ENCODE measurements at regions not wholly inside any gene's neighbourhood (a gene's known extent, or its start where the extent isn't known, plus 50 kb on each side); places are given as distances from the start of the nearest gene placed in this dataset.

GRCh38 chr11:35876786-35877185, 67.1 kb upstream of the LDLRAD3 start:
- DNase-seq: no peak
- intact Hi-C loops (cut with DNase I; ENCODE audit: low total_unique reads): no loop called here
- in situ Hi-C loops (cut with MboI; ENCODE audit: low pct_ligation_motif_present in 1 of 4, low pct_unique_long_range_greater_than_20kb in 1 of 4, low sequenced_read_pairs in 3 of 4): no loop called here
- H3K36me3 ChIP-seq: no peaks in the 10 kb centered on the region
- 80 to 83% methylated on average over 3 to 4 of the region's 4 CpGs for WGBS, 2 donors (ENCODE audit: low coverage in 1 of 2)
- no peaks in the 10 kb centered on the region for H3K9me3 ChIP-seq
- H3K27me3 ChIP-seq: no peaks in the 10 kb centered on the region
- no peak for TF ChIP-seq POLR2AphosphoS5 (IDR thresholded peaks at IDR 0.05)
- TF ChIP-seq POLR2A (IDR thresholded peaks at IDR 0.05): no peak
- TF ChIP-seq EP300 (IDR thresholded peaks at IDR 0.05; ENCODE audit: low read depth): no peak
- no peak for TF ChIP-seq CTCF (IDR thresholded peaks at IDR 0.05)
- no peaks in the 10 kb centered on the region for H3K4me1 ChIP-seq
- no peak overlapping the region for H3K27ac ChIP-seq
- no peak overlapping the region for H3K4me3 ChIP-seq

- in situ Hi-C loops (cut with MboI; ENCODE audit: low pct_ligation_motif_present in 1 of 4, low pct_unique_long_range_greater_than_20kb in 1 of 4, low sequenced_read_pairs in 3 of 4) (no loop called here), intact Hi-C loops (cut with DNase I; ENCODE audit: low total_unique reads) (no loop called here)
- no peaks in the 10 kb centered on the region for H3K36me3 ChIP-seq
- H3K4me1 ChIP-seq: no peaks in the 10 kb centered on the region
- no peaks in the 10 kb centered on the region for H3K9me3 ChIP-seq
- DNase-seq: no peak
- no peak overlapping the region for H3K4me3 ChIP-seq
- H3K27ac ChIP-seq: no peak overlapping the region
- 68 to 89% methylated on average over 3 of the region's 3 CpGs for WGBS, 2 donors (ENCODE audit: low coverage in 1 of 2)
- no peak for TF ChIP-seq EP300 (IDR thresholded peaks at IDR 0.05; ENCODE audit: low read depth)
- no peak for TF ChIP-seq CTCF (IDR thresholded peaks at IDR 0.05)
- no peak for TF ChIP-seq POLR2A (IDR thresholded peaks at IDR 0.05)
- no peaks in the 10 kb centered on the region for H3K27me3 ChIP-seq
Observed at GRCh38 chr11:35878741-35879140, 65.1 kb upstream of the LDLRAD3 start.

GRCh38 chr11:35879361-35879760, 64.5 kb upstream of the LDLRAD3 start:
- no peak for DNase-seq
- WGBS, 2 donors (ENCODE audit: low coverage in 1 of 2): 28 to 49% methylated on average over 3 of the region's 3 CpGs
- intact Hi-C loops (cut with DNase I; ENCODE audit: low total_unique reads) (no loop called here), in situ Hi-C loops (cut with MboI; ENCODE audit: low pct_ligation_motif_present in 1 of 4, low pct_unique_long_range_greater_than_20kb in 1 of 4, low sequenced_read_pairs in 3 of 4) (no loop called here)
- H3K36me3 ChIP-seq: no peaks in the 10 kb centered on the region
- H3K27ac ChIP-seq: no peak overlapping the region
- no peaks in the 10 kb centered on the region for H3K9me3 ChIP-seq
- H3K27me3 ChIP-seq: no peaks in the 10 kb centered on the region
- H3K4me1 ChIP-seq: no peaks in the 10 kb centered on the region
- TF ChIP-seq EP300 (IDR thresholded peaks at IDR 0.05; ENCODE audit: low read depth) (no peak), POLR2AphosphoS5 (IDR thresholded peaks at IDR 0.05) (no peak), CTCF (IDR thresholded peaks at IDR 0.05) (no peak), POLR2A (IDR thresholded peaks at IDR 0.05) (no peak)
- no peak overlapping the region for H3K4me3 ChIP-seq

GRCh38 chr11:35886759-35887158, 57.1 kb upstream of the LDLRAD3 start:
- no peaks in the 10 kb centered on the region for H3K36me3 ChIP-seq
- H3K4me1 ChIP-seq: no peaks in the 10 kb centered on the region
- intact Hi-C loops (cut with DNase I; ENCODE audit: low total_unique reads) (no loop called here), in situ Hi-C loops (cut with MboI; ENCODE audit: low pct_ligation_motif_present in 1 of 4, low pct_unique_long_range_greater_than_20kb in 1 of 4, low sequenced_read_pairs in 3 of 4) (no loop called here)
- 64 to 67% methylated on average over 2 of the region's 2 CpGs for WGBS, 2 donors (ENCODE audit: low coverage in 1 of 2)
- no peaks in the 10 kb centered on the region for H3K27me3 ChIP-seq
- TF ChIP-seq EP300 (IDR thresholded peaks at IDR 0.05; ENCODE audit: low read depth) (no peak), POLR2AphosphoS5 (IDR thresholded peaks at IDR 0.05) (no peak), CTCF (IDR thresholded peaks at IDR 0.05) (no peak), POLR2A (IDR thresholded peaks at IDR 0.05) (no peak)
- H3K4me3 ChIP-seq: no peak overlapping the region
- DNase-seq: no peak
- H3K27ac ChIP-seq: no peak overlapping the region
- no peaks in the 10 kb centered on the region for H3K9me3 ChIP-seq

Measured in transverse colon (tissue), 4 donors.